Trophoblast cell (in vitro differentiated cells and primary cell): ENCODE measurements at regions not wholly inside any gene's neighbourhood (a gene's known extent, or its start where the extent isn't known, plus 50 kb on each side); places are given as distances from the start of the nearest gene placed in this dataset.

Experiments
- DNase-seq, 2 donors: peaks; one replicate each; pipeline ENCODE4 v3.0.0-alpha.2; 2016
- H2AFZ ChIP-seq: 2 replicates; pipeline ENCODE4 v1.6.1; 2013; ENCODE audit warnings: low read length, moderate library complexity, mild to moderate bottlenecking; ENCODE audit not compliant: insufficient read depth, poor library complexity
- H2AK5ac ChIP-seq: 2 replicates; pipeline ENCODE4 v1.6.1; 2013; ENCODE audit warnings: mild to moderate bottlenecking, low read length
- H2BK120ac ChIP-seq: 2 replicates; pipeline ENCODE4 v1.6.1; 2013; ENCODE audit warnings: low read length, mild to moderate bottlenecking, moderate library complexity; ENCODE audit not compliant: insufficient read depth, poor library complexity
- H2BK12ac ChIP-seq: 2 replicates; pipeline ENCODE4 v1.6.1; 2013; ENCODE audit warnings: mild to moderate bottlenecking, low read length, moderate library complexity
- H2BK5ac ChIP-seq: 2 replicates; pipeline ENCODE4 v1.6.1; 2013; ENCODE audit warnings: low read length, low read depth, moderate library complexity, mild to moderate bottlenecking; ENCODE audit not compliant: poor library complexity
- H3K14ac ChIP-seq: 2 replicates; pipeline ENCODE4 v1.6.1; 2013; ENCODE audit warnings: mild to moderate bottlenecking, low read length
- H3K18ac ChIP-seq: 2 replicates; pipeline ENCODE4 v1.6.1; 2013; ENCODE audit warnings: mild to moderate bottlenecking, low read length
- H3K23ac ChIP-seq: 2 replicates; pipeline ENCODE4 v1.6.1; 2013; ENCODE audit warnings: low read length
- H3K27ac ChIP-seq: 2 replicates; pipeline ENCODE4 v1.5.1; 2013; ENCODE audit warnings: low read depth, mild to moderate bottlenecking, inconsistent platforms, low read length, moderate library complexity
- H3K27me3 ChIP-seq: 2 replicates; pipeline ENCODE4 v1.6.1; 2013; ENCODE audit warnings: inconsistent platforms, mild to moderate bottlenecking, low read length, moderate library complexity; ENCODE audit not compliant: insufficient read depth
- H3K36me3 ChIP-seq, 2 experiments: 1 replicate in 1 of 2; 2 replicates in 1 of 2; pipeline ENCODE4 v1.6.1; 2013; ENCODE audit warnings: low read length in 2 of 2, mild to moderate bottlenecking in 2 of 2, moderate library complexity in 1 of 2; ENCODE audit not compliant: insufficient read depth in 2 of 2, control insufficient read depth in 1 of 2
- H3K4ac ChIP-seq: 2 replicates; pipeline ENCODE4 v1.6.1; 2013; ENCODE audit warnings: low read depth, mild to moderate bottlenecking, low read length, moderate library complexity
- H3K4me1 ChIP-seq, 2 experiments: 1 replicate in 1 of 2; 2 replicates in 1 of 2; pipeline ENCODE4 v1.6.1; 2013; ENCODE audit warnings: low read length in 2 of 2, mild to moderate bottlenecking in 2 of 2, moderate library complexity in 1 of 2; ENCODE audit not compliant: insufficient read depth in 2 of 2, control insufficient read depth in 1 of 2
- H3K4me2 ChIP-seq: 2 replicates; pipeline ENCODE4 v1.6.1; 2013; ENCODE audit warnings: inconsistent platforms, mild to moderate bottlenecking, low read length, moderate library complexity
- H3K4me3 ChIP-seq: 2 replicates; pipeline ENCODE4 v1.5.1; 2013; ENCODE audit warnings: mild to moderate bottlenecking, low read depth, low read length, inconsistent platforms
- H3K79me1 ChIP-seq: one replicate; pipeline ENCODE4 v1.6.1; 2013; ENCODE audit warnings: low read length
- H3K79me2 ChIP-seq: 2 replicates; pipeline ENCODE4 v1.6.1; 2013; ENCODE audit warnings: low read length, mild to moderate bottlenecking; ENCODE audit not compliant: control insufficient read depth, insufficient read depth, poor library complexity
- H3K9ac ChIP-seq: 2 replicates; pipeline ENCODE4 v1.6.1; 2013; ENCODE audit warnings: mild to moderate bottlenecking, low read length
- H3K9me3 ChIP-seq: 2 replicates; pipeline ENCODE4 v1.6.1; 2013; ENCODE audit warnings: low read depth, mild to moderate bottlenecking, control low read depth, inconsistent platforms, low read length; ENCODE audit not compliant: insufficient read depth
- H4K12ac ChIP-seq: 2 replicates; pipeline ENCODE4 v1.6.1; 2013; ENCODE audit warnings: low read depth, mild to moderate bottlenecking, low read length, moderate library complexity
- H4K8ac ChIP-seq: 2 replicates; pipeline ENCODE4 v1.6.1; 2013; ENCODE audit warnings: low read depth, mild to moderate bottlenecking, low read length, moderate library complexity
- H4K91ac ChIP-seq: one replicate; pipeline ENCODE4 v1.6.1; 2013; ENCODE audit warnings: low read depth, mild to moderate bottlenecking, low read length, moderate library complexity
- WGBS: extraction: QIAGEN DNeasy Blood & Tissue Kit; methylation state at CpG from one replicate; pipeline ENCODE4 v1.1.7; 2013; ENCODE audit warnings: missing lambda C conversion rate; ENCODE audit not compliant: insufficient read length, insufficient coverage; ENCODE audit errors: extremely low coverage; 5-methylcytosine and 5-hydroxymethylcytosine counted together

- Histone ChIP-seq H4K12ac (no peak overlapping the region), H2BK120ac (no peak overlapping the region)
Observed at GRCh38 chr18:40613721-40614120, 1341.3 kb upstream of the PIK3C3 start.

GRCh38 chr18:40612356-40612755, 1342.7 kb upstream of the PIK3C3 start:
- H3K4me2 ChIP-seq: no peak overlapping the region
- no peak overlapping the region for H2BK120ac ChIP-seq
- no peaks in the 10 kb centered on the region for H3K9me3 ChIP-seq
- H3K4me3 ChIP-seq: no peak overlapping the region
- no peak overlapping the region for H4K91ac ChIP-seq
- no peak for DNase-seq
- no peaks in the 10 kb centered on the region for H3K4me1 ChIP-seq
- H2BK5ac ChIP-seq: no peak overlapping the region
- no peaks in the 10 kb centered on the region for H3K79me2 ChIP-seq
- H3K36me3 ChIP-seq: no peaks in the 10 kb centered on the region
- H2AK5ac ChIP-seq: no peak overlapping the region
- no peak overlapping the region for H3K9ac ChIP-seq
- no peak overlapping the region for H2BK12ac ChIP-seq
- H3K4ac ChIP-seq: no peak overlapping the region
- no peak overlapping the region for H3K23ac ChIP-seq
- H4K8ac ChIP-seq: no peak overlapping the region
- no peaks in the 10 kb centered on the region for H3K27me3 ChIP-seq
- no peak overlapping the region for H2AFZ ChIP-seq
- no peak overlapping the region for H3K27ac ChIP-seq
- H3K14ac ChIP-seq: no peak overlapping the region
- H3K79me1 ChIP-seq: no peaks in the 10 kb centered on the region
- no peak overlapping the region for H3K18ac ChIP-seq
- H4K12ac ChIP-seq: no peak overlapping the region
- no CpG with 5 or more reads among the region's 1 CpG for WGBS

More at GRCh38 chr18:40613721-40614120, 1341.3 kb upstream of the PIK3C3 start:
- Histone ChIP-seq H2AFZ (no peak overlapping the region), H4K91ac (no peak overlapping the region), H3K14ac (no peak overlapping the region), H3K9ac (no peak overlapping the region), H4K8ac (no peak overlapping the region), H2BK5ac (no peak overlapping the region), H3K79me1 (no peaks in the 10 kb centered on the region), H3K79me2 (no peaks in the 10 kb centered on the region), H3K27ac (no peak overlapping the region), H3K4ac (no peak overlapping the region), H3K9me3 (no peaks in the 10 kb centered on the region), H3K27me3 (no peaks in the 10 kb centered on the region), H2AK5ac (no peak overlapping the region), H3K4me2 (no peak overlapping the region), H3K4me3 (no peak overlapping the region), H3K23ac (no peak overlapping the region), H3K4me1 (no peaks in the 10 kb centered on the region), H3K18ac (no peak overlapping the region), H2BK12ac (no peak overlapping the region), H3K36me3 (no peaks in the 10 kb centered on the region)
- DNase-seq: no peak

GRCh38 chr18:40608226-40608625, 1346.8 kb upstream of the PIK3C3 start:
- H3K23ac ChIP-seq: no peak overlapping the region
- H3K27me3 ChIP-seq: no peaks in the 10 kb centered on the region
- no peak overlapping the region for H3K27ac ChIP-seq
- no peak overlapping the region for H4K91ac ChIP-seq
- H4K12ac ChIP-seq: no peak overlapping the region
- H2BK12ac ChIP-seq: no peak overlapping the region
- no peak for DNase-seq
- H3K4me3 ChIP-seq: no peak overlapping the region
- no peaks in the 10 kb centered on the region for H3K4me1 ChIP-seq
- no peak overlapping the region for H2AFZ ChIP-seq
- H4K8ac ChIP-seq: no peak overlapping the region
- H3K14ac ChIP-seq: no peak overlapping the region
- H3K9me3 ChIP-seq: no peaks in the 10 kb centered on the region
- H3K79me1 ChIP-seq: no peaks in the 10 kb centered on the region
- H2BK5ac ChIP-seq: no peak overlapping the region
- WGBS: no CpG with 5 or more reads among the region's 2 CpGs
- H3K4ac ChIP-seq: no peak overlapping the region
- no peaks in the 10 kb centered on the region for H3K79me2 ChIP-seq
- no peak overlapping the region for H2AK5ac ChIP-seq
- no peak overlapping the region for H3K4me2 ChIP-seq
- H3K9ac ChIP-seq: no peak overlapping the region
- no peak overlapping the region for H2BK120ac ChIP-seq
- H3K18ac ChIP-seq: no peak overlapping the region
- no peaks in the 10 kb centered on the region for H3K36me3 ChIP-seq

- Histone ChIP-seq H3K4me3 (no peak overlapping the region), H3K27me3 (no peaks in the 10 kb centered on the region), H4K12ac (no peak overlapping the region), H2BK12ac (no peak overlapping the region), H2BK120ac (no peak overlapping the region), H3K9ac (no peak overlapping the region), H3K4ac (no peak overlapping the region), H3K18ac (no peak overlapping the region), H2AK5ac (no peak overlapping the region), H3K4me1 (no peaks in the 10 kb centered on the region), H3K36me3 (no peaks in the 10 kb centered on the region), H3K23ac (no peak overlapping the region), H3K9me3 (no peaks in the 10 kb centered on the region), H2AFZ (no peak overlapping the region), H3K14ac (no peak overlapping the region), H3K27ac (no peak overlapping the region), H3K79me2 (no peaks in the 10 kb centered on the region), H3K4me2 (no peak overlapping the region), H3K79me1 (no peaks in the 10 kb centered on the region), H4K8ac (no peak overlapping the region), H2BK5ac (no peak overlapping the region), H4K91ac (no peak overlapping the region)
- WGBS: no CpG with 5 or more reads among the region's 6 CpGs
- DNase-seq: no peak
Observed at GRCh38 chr18:40607542-40608148, 1347.4 kb upstream of the PIK3C3 start.
